ENCODE measurements at regions not wholly inside any gene's neighbourhood (a gene's known extent, or its start where the extent isn't known, plus 50 kb on each side); places are given as distances from the start of the nearest gene placed in this dataset.

- no peaks in the 10 kb centered on the region for H3K79me2 ChIP-seq (ENCODE audit: insufficient read depth)
- H4K20me1 ChIP-seq (ENCODE audit: insufficient read depth), result no peaks in the 10 kb centered on the region
- no peak overlapping the region for H3K27ac ChIP-seq
- H3F3A ChIP-seq (ENCODE audit: insufficient read depth), result no peaks in the 10 kb centered on the region
- no peaks in the 10 kb centered on the region for H3K9me3 ChIP-seq (ENCODE audit: low read depth)
- H3K9me2 ChIP-seq (ENCODE audit: insufficient read depth), result no peaks in the 10 kb centered on the region
- H2AFZ ChIP-seq, result no peak overlapping the region
- no peak overlapping the region for H3K9ac ChIP-seq
- H3K4me3 ChIP-seq, result no peak overlapping the region
- H3K4me1 ChIP-seq (ENCODE audit: insufficient read depth), result no peaks in the 10 kb centered on the region
- in situ Hi-C loops (cut with MboI), result no loop called here
- no peak for DNase-seq
- H3K27me3 ChIP-seq (replicated peaks; ENCODE audit: insufficient read depth), result no peaks in the 10 kb centered on the region
- 0% methylated on average over 1 of the region's 1 CpG for WGBS, 2 experiments (ENCODE audit: low coverage in 1 of 2, low lambda C conversion rate in 2 of 2, missing lambda C conversion rate in 2 of 2)
- no peaks in the 10 kb centered on the region for H3K36me3 ChIP-seq (ENCODE audit: low read depth)
- TF ChIP-seq EZH2phosphoT487 (IDR thresholded peaks at IDR 0.05; ENCODE audit: insufficient read depth, low read depth), result no peak
- no peak overlapping the region for H3K4me2 ChIP-seq (ENCODE audit: unreplicated experiment)
Measured at GRCh38 chr1:68745451-68745850, 248.6 kb upstream of the DEPDC1 start.

GRCh38 chr1:68746378-68746777 is 249.5 kb upstream of the DEPDC1 start:
- Histone ChIP-seq H3K36me3 (ENCODE audit: low read depth) (no peaks in the 10 kb centered on the region), H3K4me1 (ENCODE audit: insufficient read depth) (no peaks in the 10 kb centered on the region), H3K9me2 (ENCODE audit: insufficient read depth) (no peaks in the 10 kb centered on the region), H3F3A (ENCODE audit: insufficient read depth) (no peaks in the 10 kb centered on the region), H3K4me2 (ENCODE audit: unreplicated experiment) (no peak overlapping the region), H3K79me2 (ENCODE audit: insufficient read depth) (no peaks in the 10 kb centered on the region), H3K27ac (no peak overlapping the region), H3K27me3 (replicated peaks; ENCODE audit: insufficient read depth) (no peaks in the 10 kb centered on the region), H4K20me1 (ENCODE audit: insufficient read depth) (no peaks in the 10 kb centered on the region), H3K9me3 (ENCODE audit: low read depth) (no peaks in the 10 kb centered on the region), H2AFZ (no peak overlapping the region), H3K4me3 (no peak overlapping the region), H3K9ac (no peak overlapping the region)
- no peak for DNase-seq
- in situ Hi-C loops (cut with MboI), result no loop called here
- 10% methylated on average over 1 of the region's 1 CpG for WGBS, 2 experiments (ENCODE audit: low coverage in 1 of 2, low lambda C conversion rate in 2 of 2, missing lambda C conversion rate in 2 of 2)
- TF ChIP-seq EZH2 (IDR thresholded peaks at IDR 0.05; ENCODE audit: insufficient read depth, poor library complexity, severe bottlenecking) (no peak), EZH2phosphoT487 (IDR thresholded peaks at IDR 0.05; ENCODE audit: insufficient read depth, low read depth) (no peak)

- Histone ChIP-seq H3K4me2 (ENCODE audit: unreplicated experiment) (no peak overlapping the region), H3K79me2 (ENCODE audit: insufficient read depth) (no peaks in the 10 kb centered on the region), H3K4me1 (ENCODE audit: insufficient read depth) (no peaks in the 10 kb centered on the region), H3K36me3 (ENCODE audit: low read depth) (no peaks in the 10 kb centered on the region), H3K9me2 (ENCODE audit: insufficient read depth) (no peaks in the 10 kb centered on the region), H3K9me3 (ENCODE audit: low read depth) (no peaks in the 10 kb centered on the region), H4K20me1 (ENCODE audit: insufficient read depth) (no peaks in the 10 kb centered on the region), H3K9ac (no peak overlapping the region), H3K27me3 (replicated peaks; ENCODE audit: insufficient read depth) (no peaks in the 10 kb centered on the region), H3K27ac (no peak overlapping the region), H2AFZ (no peak overlapping the region), H3K4me3 (no peak overlapping the region), H3F3A (ENCODE audit: insufficient read depth) (no peaks in the 10 kb centered on the region)
- no peak for TF ChIP-seq EZH2phosphoT487 (IDR thresholded peaks at IDR 0.05; ENCODE audit: insufficient read depth, low read depth)
- TF ChIP-seq EZH2 (IDR thresholded peaks at IDR 0.05; ENCODE audit: insufficient read depth, poor library complexity, severe bottlenecking), result no peak
- in situ Hi-C loops (cut with MboI), result no loop called here
- DNase-seq, result no peak
- WGBS, 2 experiments (ENCODE audit: low coverage in 1 of 2, low lambda C conversion rate in 2 of 2, missing lambda C conversion rate in 2 of 2), result 17 to 19% methylated on average over 2 of the region's 2 CpGs
Measured at GRCh38 chr1:68751723-68752122, 254.8 kb upstream of the DEPDC1 start.

DNA sequence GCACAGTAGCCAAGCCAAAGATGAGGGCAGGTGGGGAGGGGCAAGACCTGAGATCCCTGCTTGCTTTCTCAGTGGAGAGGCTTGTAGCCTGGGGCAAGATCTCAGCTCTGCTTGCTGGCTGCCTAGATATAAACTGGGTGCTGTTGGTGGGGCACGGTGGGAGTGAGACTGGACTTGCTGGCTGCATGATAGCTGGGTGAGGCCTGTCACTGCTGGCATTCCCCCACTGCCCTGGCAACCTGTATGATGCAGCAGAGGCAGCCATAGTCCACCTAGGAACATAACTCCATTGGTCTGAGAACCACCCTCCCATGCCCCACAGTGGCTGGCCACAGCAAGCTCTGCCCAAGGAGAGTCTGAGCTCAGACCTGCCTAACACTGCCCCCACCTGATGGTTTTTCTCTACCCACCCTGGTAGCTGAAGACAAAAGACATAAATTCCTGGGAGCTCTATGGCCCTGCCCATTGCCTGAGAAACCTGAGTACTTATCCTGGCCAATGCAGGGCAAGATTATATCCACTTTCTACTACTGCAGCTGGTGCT is 261.9 kb upstream of the DEPDC1 start:
- H3K9ac ChIP-seq, result no peak overlapping the region
- H3K27me3 ChIP-seq (replicated peaks; ENCODE audit: insufficient read depth), result no peaks in the 10 kb centered on the region
- in situ Hi-C loops (cut with MboI), result no loop called here
- no peaks in the 10 kb centered on the region for H3K36me3 ChIP-seq (ENCODE audit: low read depth)
- no peaks in the 10 kb centered on the region for H3F3A ChIP-seq (ENCODE audit: insufficient read depth)
- H3K4me3 ChIP-seq, result no peak overlapping the region
- H3K9me2 ChIP-seq (ENCODE audit: insufficient read depth), result no peaks in the 10 kb centered on the region
- H3K9me3 ChIP-seq (ENCODE audit: low read depth), result no peaks in the 10 kb centered on the region
- WGBS, 2 experiments (ENCODE audit: low coverage in 1 of 2, low lambda C conversion rate in 2 of 2, missing lambda C conversion rate in 2 of 2), result 11 to 15% methylated on average over 1 of the region's 1 CpG
- no peaks in the 10 kb centered on the region for H4K20me1 ChIP-seq (ENCODE audit: insufficient read depth)
- DNase-seq, result no peak
- H3K4me1 ChIP-seq (ENCODE audit: insufficient read depth), result no peaks in the 10 kb centered on the region
- no peaks in the 10 kb centered on the region for H3K79me2 ChIP-seq (ENCODE audit: insufficient read depth)
- TF ChIP-seq EZH2 (IDR thresholded peaks at IDR 0.05; ENCODE audit: insufficient read depth, poor library complexity, severe bottlenecking), result no peak
- no peak for TF ChIP-seq EZH2phosphoT487 (IDR thresholded peaks at IDR 0.05; ENCODE audit: insufficient read depth, low read depth)
- no peak overlapping the region for H3K27ac ChIP-seq
- no peak overlapping the region for H3K4me2 ChIP-seq (ENCODE audit: unreplicated experiment)
- H2AFZ ChIP-seq, result no peak overlapping the region

DNA sequence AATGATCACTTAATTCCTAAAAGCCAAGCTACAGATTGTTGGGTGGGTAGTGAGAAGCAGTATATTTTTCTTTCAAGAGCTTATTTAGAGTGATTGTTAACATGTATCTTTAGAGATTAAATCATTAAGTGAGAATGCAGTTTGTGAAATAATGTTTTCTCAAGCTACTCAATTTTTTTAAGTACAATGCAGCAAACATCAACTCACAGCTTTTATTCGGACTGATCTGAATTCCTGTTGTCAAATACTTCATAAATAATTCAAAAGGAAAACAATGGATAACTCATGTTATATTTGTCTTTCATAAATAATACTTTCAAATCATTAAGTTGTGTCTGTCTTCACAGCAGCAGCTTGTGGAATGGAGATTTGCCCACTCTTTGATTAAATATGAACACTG is 271.1 kb upstream of the DEPDC1 start:
- WGBS, 2 experiments (ENCODE audit: low coverage in 1 of 2, low lambda C conversion rate in 2 of 2, missing lambda C conversion rate in 2 of 2), result 0 to 2% methylated on average over 1 of the region's 1 CpG
- Histone ChIP-seq H3K27me3 (replicated peaks; ENCODE audit: insufficient read depth) (no peaks in the 10 kb centered on the region), H3K9me2 (ENCODE audit: insufficient read depth) (no peaks in the 10 kb centered on the region), H3K27ac (no peak overlapping the region), H3K4me3 (no peak overlapping the region), H3K36me3 (ENCODE audit: low read depth) (no peaks in the 10 kb centered on the region), H3K9me3 (ENCODE audit: low read depth) (no peaks in the 10 kb centered on the region), H2AFZ (no peak overlapping the region), H3K4me2 (ENCODE audit: unreplicated experiment) (no peak overlapping the region), H3K4me1 (ENCODE audit: insufficient read depth) (no peaks in the 10 kb centered on the region), H3K79me2 (ENCODE audit: insufficient read depth) (no peaks in the 10 kb centered on the region), H4K20me1 (ENCODE audit: insufficient read depth) (no peaks in the 10 kb centered on the region), H3K9ac (no peak overlapping the region), H3F3A (ENCODE audit: insufficient read depth) (no peaks in the 10 kb centered on the region)
- TF ChIP-seq EZH2 (IDR thresholded peaks at IDR 0.05; ENCODE audit: insufficient read depth, poor library complexity, severe bottlenecking) (no peak), EZH2phosphoT487 (IDR thresholded peaks at IDR 0.05; ENCODE audit: insufficient read depth, low read depth) (no peak)
- in situ Hi-C loops (cut with MboI), result no loop called here
- no peak for DNase-seq

Measured in GM23248 (cell line).